ENCODE measurements at regions not wholly inside any gene's neighbourhood (a gene's known extent, or its start where the extent isn't known, plus 50 kb on each side); places are given as distances from the start of the nearest gene placed in this dataset.

DNA sequence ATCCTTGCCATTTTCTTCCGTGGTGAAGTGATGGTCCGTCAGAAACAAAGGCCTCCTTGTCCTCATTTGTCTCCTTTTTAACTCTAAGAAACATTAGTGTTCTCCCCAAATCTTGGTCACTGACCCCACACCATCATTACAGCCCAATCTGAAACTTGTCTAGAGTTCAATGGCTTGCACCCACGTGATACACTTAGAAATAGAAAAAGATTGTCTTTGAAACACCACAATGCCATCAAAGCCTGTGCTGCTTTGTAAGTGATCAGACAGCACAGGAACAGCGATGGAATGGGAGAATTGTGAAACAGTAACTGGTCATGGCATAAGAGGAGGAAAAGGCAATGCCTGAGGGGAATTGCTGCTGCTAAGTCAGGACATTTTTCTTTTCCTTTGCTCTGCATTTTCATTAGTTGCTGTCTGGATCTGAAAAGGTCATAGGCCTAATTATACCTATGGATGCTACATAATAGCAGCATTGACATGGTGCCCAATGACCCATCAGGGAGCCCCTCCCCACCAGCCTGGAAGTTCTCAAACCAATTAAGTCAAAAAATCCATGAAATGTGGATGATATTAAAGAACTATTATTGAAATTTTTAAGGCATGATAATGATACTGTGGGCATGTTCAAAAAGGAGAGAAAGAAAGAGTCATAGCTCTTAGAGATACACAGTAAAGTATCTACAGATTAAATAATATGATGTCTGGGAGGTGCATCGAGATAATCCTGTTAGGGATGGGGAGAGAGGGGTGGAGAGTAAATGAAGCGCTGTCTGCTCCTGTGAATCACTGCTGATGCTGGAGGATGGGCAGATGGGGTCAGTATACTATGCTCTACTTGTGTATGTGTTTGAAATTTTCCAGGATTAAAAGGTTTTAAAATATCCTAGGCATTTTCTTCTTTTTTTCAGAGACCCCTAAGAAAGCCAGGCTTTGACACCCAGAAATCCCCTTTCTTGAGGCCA lies 83.6 kb downstream of the ENC1 start:
- TF ChIP-seq, protein P1, sequence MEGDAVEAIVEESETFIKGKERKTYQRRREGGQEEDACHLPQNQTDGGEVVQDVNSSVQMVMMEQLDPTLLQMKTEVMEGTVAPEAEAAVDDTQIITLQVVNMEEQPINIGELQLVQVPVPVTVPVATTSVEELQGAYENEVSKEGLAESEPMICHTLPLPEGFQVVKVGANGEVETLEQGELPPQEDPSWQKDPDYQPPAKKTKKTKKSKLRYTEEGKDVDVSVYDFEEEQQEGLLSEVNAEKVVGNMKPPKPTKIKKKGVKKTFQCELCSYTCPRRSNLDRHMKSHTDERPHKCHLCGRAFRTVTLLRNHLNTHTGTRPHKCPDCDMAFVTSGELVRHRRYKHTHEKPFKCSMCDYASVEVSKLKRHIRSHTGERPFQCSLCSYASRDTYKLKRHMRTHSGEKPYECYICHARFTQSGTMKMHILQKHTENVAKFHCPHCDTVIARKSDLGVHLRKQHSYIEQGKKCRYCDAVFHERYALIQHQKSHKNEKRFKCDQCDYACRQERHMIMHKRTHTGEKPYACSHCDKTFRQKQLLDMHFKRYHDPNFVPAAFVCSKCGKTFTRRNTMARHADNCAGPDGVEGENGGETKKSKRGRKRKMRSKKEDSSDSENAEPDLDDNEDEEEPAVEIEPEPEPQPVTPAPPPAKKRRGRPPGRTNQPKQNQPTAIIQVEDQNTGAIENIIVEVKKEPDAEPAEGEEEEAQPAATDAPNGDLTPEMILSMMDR (IDR thresholded peaks at IDR 0.05; ENCODE audit: low read depth, low read length), result no peak
- H3K4me3 ChIP-seq (ENCODE audit: low read depth, low read length), result no peak overlapping the region

DNA sequence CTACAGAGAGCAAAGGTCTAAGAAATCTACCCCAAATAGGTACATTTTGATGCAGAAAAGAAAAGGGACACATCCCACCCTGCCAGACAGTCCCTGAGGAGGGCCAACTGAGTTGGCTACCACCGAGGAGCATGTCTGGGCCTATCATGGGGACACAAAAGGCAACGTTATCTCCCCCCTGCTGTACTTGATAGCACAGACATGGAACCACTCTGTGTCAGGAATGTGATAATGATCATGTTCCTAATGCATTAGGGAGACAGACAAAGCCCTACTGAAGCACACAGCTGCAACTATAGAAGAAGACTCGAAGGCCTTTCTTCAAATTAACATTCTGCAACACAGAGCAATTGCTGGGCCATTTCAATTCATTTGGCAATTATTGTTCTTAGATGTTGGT lies 84.5 kb downstream of the ENC1 start:
- TF ChIP-seq, protein P1 (IDR thresholded peaks at IDR 0.05; ENCODE audit: low read depth, low read length), result no peak
- no peak overlapping the region for H3K4me3 ChIP-seq (ENCODE audit: low read depth, low read length)

DNA sequence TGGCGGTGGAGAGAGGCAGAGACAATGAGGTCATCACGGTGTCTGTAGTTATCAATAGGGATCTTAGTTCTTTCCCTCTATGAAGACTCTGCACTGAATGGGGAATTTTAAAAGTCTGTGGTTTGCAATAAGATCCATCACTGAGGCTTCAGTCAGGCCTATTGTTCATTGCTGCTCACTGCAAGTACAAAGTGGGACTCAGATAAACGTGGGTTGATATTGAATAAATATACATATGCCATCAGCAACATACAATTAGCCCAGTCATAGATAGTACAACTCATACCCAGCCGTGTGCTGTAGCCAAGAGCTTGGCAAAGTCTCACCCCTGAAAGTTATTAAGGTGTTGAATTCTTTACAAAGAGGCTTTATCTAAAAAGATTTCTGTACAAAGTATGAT lies 88.4 kb downstream of the ENC1 start:
- no peak overlapping the region for H3K4me3 ChIP-seq (ENCODE audit: low read depth, low read length)
- TF ChIP-seq, protein P1 (IDR thresholded peaks at IDR 0.05; ENCODE audit: low read depth, low read length), result no peak

DNA sequence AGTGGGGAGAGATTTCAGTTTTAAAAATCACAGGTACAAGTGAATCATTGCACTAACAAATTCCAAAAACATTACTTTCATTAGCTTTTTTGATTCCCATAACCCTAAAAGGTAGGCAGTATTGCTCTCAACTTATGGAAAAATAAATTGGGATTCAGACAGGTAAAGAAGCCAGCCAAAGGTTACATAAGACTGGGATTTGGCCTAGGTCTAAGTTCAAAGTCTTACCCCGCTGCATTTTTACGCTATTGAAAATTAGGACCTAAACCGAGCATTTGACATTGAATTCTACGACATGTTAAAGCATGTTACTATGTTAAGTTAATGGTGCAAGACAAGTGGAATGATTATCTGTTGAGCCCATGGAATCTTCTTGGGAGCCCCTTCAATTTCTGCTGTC lies 89.6 kb downstream of the ENC1 start:
- TF ChIP-seq, protein P1 (IDR thresholded peaks at IDR 0.05; ENCODE audit: low read depth, low read length), result no peak

DNA sequence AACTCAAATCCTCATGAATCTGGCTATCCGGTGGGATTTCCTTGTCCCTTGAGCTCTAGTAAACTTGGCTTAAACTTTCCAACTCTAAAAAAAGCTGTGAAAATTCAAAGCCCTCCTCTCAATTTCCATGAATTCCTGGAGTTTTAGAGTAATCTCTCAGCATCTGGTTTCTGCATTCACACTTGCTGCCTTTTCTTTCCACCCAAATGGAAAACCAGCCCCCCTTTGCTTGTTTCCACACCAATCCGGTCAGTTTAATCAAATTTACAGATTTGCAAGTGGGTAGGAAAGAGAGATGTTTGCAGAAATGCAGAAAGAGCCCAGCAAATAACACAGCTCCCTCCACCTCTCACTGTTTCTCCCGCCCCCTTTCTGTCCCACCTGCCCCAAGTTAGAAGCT lies 91.1 kb downstream of the ENC1 start:
- no peak overlapping the region for H3K4me3 ChIP-seq (ENCODE audit: low read depth, low read length)
- TF ChIP-seq, protein P1 (IDR thresholded peaks at IDR 0.05; ENCODE audit: low read depth, low read length), result no peak

More for the DNA sequence above, 89.6 kb downstream of the ENC1 start:
- no peak overlapping the region for H3K4me3 ChIP-seq (ENCODE audit: low read depth, low read length)

DNA sequence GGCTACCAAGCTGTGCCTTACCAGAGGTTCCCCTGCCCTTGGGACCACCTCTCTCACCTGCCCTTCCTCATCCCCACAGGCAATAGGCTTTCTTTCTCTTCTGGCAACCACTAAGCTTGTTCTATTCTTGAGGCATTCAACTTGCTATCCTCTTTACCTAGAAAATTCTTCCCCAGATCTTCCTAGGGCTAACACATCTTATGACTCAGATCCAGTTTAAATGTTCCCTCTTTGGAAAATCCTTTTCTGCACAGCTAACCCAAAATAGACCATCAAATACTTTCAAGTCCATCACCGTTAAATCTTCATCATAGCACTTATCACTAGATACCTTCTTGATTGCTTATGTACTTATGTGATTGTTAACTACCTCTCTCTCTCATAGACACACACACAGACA lies 93.7 kb downstream of the ENC1 start:
- TF ChIP-seq, protein P1 (IDR thresholded peaks at IDR 0.05; ENCODE audit: low read depth, low read length), result no peak
- H3K4me3 ChIP-seq (ENCODE audit: low read depth, low read length), result no peak overlapping the region

DNA sequence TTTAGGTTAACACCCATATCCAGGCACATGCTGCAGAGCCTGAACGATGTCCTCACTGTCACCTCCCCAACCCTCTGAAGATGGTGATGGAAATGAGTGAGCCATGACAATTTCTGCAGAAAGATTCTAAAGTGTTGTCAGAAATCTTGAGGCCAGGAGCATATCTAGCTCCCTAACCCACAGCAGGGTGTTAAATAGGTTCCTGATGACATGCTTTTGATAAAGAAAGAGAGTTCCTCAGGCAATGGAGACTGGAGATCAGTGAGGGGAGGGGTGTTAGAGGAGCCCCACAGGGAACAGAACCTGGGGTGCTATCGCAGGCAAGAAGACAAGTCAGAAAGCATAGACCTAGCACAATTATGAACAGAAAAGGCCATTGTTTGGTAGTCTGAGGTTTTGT lies 95.7 kb downstream of the ENC1 start:
- TF ChIP-seq, protein P1 (IDR thresholded peaks at IDR 0.05; ENCODE audit: low read depth, low read length), result no peak
- H3K4me3 ChIP-seq (ENCODE audit: low read depth, low read length), result no peak overlapping the region

All from WI38 (cell line).